Caco-2 (cell line): ENCODE measurements at regions not wholly inside any gene's neighbourhood (a gene's known extent, or its start where the extent isn't known, plus 50 kb on each side); places are given as distances from the start of the nearest gene placed in this dataset.

Source experiments
- BruUV-seq: library from RNA; stranded (reverse); fragments of 400-500 nt; replicated peaks from 2 replicates; lab custom pipeline; 2021; lab: Mats Ljungman, UMichigan
- CTCF ChIA-PET: fragments of 300-600 bp; sonication (Branson Sonifier 250); formaldehyde crosslinking; loops from one replicate; lab custom pipeline; 2022; ENCODE audit warnings: antibody characterized with exemption; lab: Charles Lee
- POLR2A ChIA-PET: fragments of 300-600 bp; sonication (Branson Sonifier 250); formaldehyde crosslinking; loops from one replicate; lab custom pipeline; 2022; ENCODE audit warnings: antibody characterized with exemption; lab: Charles Lee
- DNase-seq, 2 experiments: peaks; one replicate each; pipeline versions ENCODE4 v3.0.0 to v3.0.0-alpha.2; 2020 to 2022
- H3K27me3 ChIP-seq: replicated peaks from 2 replicates; pipeline ENCODE4 v1.6.0; 2011; ENCODE audit warnings: low read length; ENCODE audit not compliant: control insufficient read depth, insufficient read depth
- H3K36me3 ChIP-seq: 2 replicates; pipeline ENCODE4 v1.5.1; 2011; ENCODE audit warnings: low read length; ENCODE audit not compliant: control insufficient read depth, insufficient read depth
- H3K4me1 ChIP-seq: fragments of 250-450 bp; sonication (Bioruptor Pico); 2 replicates; pipeline ENCODE4 v1.5.1; 2020; ENCODE audit warnings: mild to moderate bottlenecking
- H3K4me3 ChIP-seq: 2 replicates; pipeline ENCODE4 v1.5.1; 2011; ENCODE audit warnings: low read depth, mild to moderate bottlenecking, control low read depth, low read length
- H3K9me3 ChIP-seq: fragments of 250-450 bp; sonication (Bioruptor Pico); 2 replicates; pipeline ENCODE4 v1.5.1; 2020; ENCODE audit warnings: mild to moderate bottlenecking, moderate library complexity
- H3K27ac Mint-ChIP-seq: one replicate; pipeline ENCODE4 v1.8.0; 2022; ENCODE audit warnings: mixed read lengths; ENCODE audit not compliant: unreplicated experiment
- H3K27me3 Mint-ChIP-seq: one replicate; pipeline ENCODE4 v1.8.0; 2022; ENCODE audit warnings: mixed read lengths; ENCODE audit not compliant: insufficient read depth, unreplicated experiment
- H3K36me3 Mint-ChIP-seq: one replicate; pipeline ENCODE4 v1.8.0; 2022; ENCODE audit warnings: mild to moderate bottlenecking, mixed read lengths; ENCODE audit not compliant: insufficient read depth, unreplicated experiment
- H3K4me1 Mint-ChIP-seq: one replicate; pipeline ENCODE4 v1.8.0; 2022; ENCODE audit warnings: low read depth, mixed read lengths; ENCODE audit not compliant: unreplicated experiment
- H3K4me3 Mint-ChIP-seq: one replicate; pipeline ENCODE4 v1.8.0; 2022; ENCODE audit warnings: mild to moderate bottlenecking, moderate library complexity, mixed read lengths; ENCODE audit not compliant: unreplicated experiment
- H3K9me3 Mint-ChIP-seq: one replicate; pipeline ENCODE4 v1.8.0; 2022; ENCODE audit warnings: mixed read lengths; ENCODE audit not compliant: unreplicated experiment
- intact Hi-C: fragments of 100-400 bp; cut with micrococcal nuclease; formaldehyde crosslinking; loops from one replicate; pipeline ENCODE4 v1.10.0; 2022; ENCODE audit not compliant: unreplicated experiment
- TF ChIP-seq, protein P1 (sequence below), 2 experiments: fragments of 200-600 bp in 1 of 2; IDR thresholded peaks; 1 replicate in 1 of 2; 2 replicates in 1 of 2; pipeline versions ENCODE4 v1.5.1 to v1.8.0; 2011 to 2022; ENCODE audit warnings: antibody characterized with exemption in 1 of 2, control low read depth in 1 of 2, inconsistent platforms in 1 of 2, low read depth in 1 of 2, low read length in 1 of 2, mild to moderate bottlenecking in 1 of 2, moderate library complexity in 1 of 2; ENCODE audit not compliant: insufficient read depth in 1 of 2, severe bottlenecking in 1 of 2, unreplicated experiment in 1 of 2

DNA sequence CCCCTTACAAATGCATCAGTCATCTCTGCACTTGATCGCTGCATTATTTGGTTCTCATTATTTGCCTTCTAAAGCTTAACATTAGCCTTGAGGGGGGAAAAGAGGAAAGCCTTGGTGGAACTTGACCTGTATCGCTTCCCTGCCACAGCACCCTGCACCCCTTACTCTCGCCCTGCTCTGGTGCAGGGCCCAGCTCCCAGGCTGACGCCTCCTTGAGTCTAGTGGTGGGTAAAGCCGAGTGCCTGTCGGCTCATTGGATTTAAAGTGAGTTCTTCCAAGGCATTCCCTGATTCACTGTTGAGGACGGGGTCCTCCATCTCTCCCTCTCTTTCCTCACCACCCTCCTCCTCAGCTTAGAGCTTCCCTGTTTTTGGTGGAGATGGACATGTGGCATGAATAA is 145.0 kb upstream of the GYPC start:
- Histone ChIP-seq H3K9me3 (no peaks in the 10 kb centered on the region), H3K4me1 (no peaks in the 10 kb centered on the region), H3K27me3 (no peaks in the 10 kb centered on the region), H3K4me3 (no peak overlapping the region), H3K36me3 (no peaks in the 10 kb centered on the region)
- ChIA-PET POLR2A (no interaction called here), CTCF (no interaction called here)
- H3K27me3 Mint-ChIP-seq, result peaks cover 7% of the 10 kb centered on the region
- TF ChIP-seq, protein P1, sequence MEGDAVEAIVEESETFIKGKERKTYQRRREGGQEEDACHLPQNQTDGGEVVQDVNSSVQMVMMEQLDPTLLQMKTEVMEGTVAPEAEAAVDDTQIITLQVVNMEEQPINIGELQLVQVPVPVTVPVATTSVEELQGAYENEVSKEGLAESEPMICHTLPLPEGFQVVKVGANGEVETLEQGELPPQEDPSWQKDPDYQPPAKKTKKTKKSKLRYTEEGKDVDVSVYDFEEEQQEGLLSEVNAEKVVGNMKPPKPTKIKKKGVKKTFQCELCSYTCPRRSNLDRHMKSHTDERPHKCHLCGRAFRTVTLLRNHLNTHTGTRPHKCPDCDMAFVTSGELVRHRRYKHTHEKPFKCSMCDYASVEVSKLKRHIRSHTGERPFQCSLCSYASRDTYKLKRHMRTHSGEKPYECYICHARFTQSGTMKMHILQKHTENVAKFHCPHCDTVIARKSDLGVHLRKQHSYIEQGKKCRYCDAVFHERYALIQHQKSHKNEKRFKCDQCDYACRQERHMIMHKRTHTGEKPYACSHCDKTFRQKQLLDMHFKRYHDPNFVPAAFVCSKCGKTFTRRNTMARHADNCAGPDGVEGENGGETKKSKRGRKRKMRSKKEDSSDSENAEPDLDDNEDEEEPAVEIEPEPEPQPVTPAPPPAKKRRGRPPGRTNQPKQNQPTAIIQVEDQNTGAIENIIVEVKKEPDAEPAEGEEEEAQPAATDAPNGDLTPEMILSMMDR (IDR thresholded peaks at IDR 0.05; ENCODE audit: insufficient read depth in 1 of 2, low read depth in 1 of 2, low read length in 1 of 2, severe bottlenecking in 1 of 2, unreplicated experiment in 1 of 2), result no peak
- DNase-seq, result no peak
- no peaks in the 10 kb centered on the region for H3K36me3 Mint-ChIP-seq
- BruUV-seq, result no TSS peak
- H3K27ac Mint-ChIP-seq, result no peak overlapping the region
- H3K4me3 Mint-ChIP-seq, result no peak overlapping the region
- H3K4me1 Mint-ChIP-seq, result peaks cover 5% of the 10 kb centered on the region
- intact Hi-C loops, result no loop called here
- no peaks in the 10 kb centered on the region for H3K9me3 Mint-ChIP-seq

DNA sequence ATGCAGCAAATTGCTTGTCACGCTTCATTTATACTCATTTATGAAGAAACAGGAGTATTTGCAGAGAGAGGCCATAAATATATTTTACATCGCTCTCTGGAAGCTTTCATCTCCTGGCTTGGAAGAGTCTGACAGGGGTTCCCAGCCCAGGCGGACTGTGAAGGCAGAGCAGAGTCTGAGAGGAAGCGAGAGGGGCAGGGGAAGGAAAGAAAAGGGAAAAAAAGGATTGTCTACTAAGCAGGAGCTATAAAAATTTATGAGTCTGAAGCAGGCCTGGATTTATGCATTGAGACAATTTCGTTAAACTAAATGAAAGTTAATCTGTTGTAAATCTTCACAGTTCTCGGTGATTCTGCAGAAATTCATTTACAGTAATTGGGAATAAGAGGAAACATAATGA is 143.9 kb upstream of the GYPC start:
- H3K9me3 Mint-ChIP-seq, result no peaks in the 10 kb centered on the region
- CTCF ChIA-PET, result no interaction called here
- POLR2A ChIA-PET, result no interaction called here
- H3K27me3 ChIP-seq, result no peaks in the 10 kb centered on the region
- no peak for DNase-seq
- TF ChIP-seq, protein P1 (IDR thresholded peaks at IDR 0.05; ENCODE audit: insufficient read depth in 1 of 2, low read depth in 1 of 2, low read length in 1 of 2, severe bottlenecking in 1 of 2, unreplicated experiment in 1 of 2), result no peak
- H3K4me3 ChIP-seq, result no peak overlapping the region
- H3K27ac Mint-ChIP-seq, result no peak overlapping the region
- intact Hi-C loops, result no loop called here
- H3K36me3 ChIP-seq, result no peaks in the 10 kb centered on the region
- H3K4me1 Mint-ChIP-seq, result peaks cover 5% of the 10 kb centered on the region
- H3K9me3 ChIP-seq, result no peaks in the 10 kb centered on the region
- BruUV-seq, result no TSS peak
- no peaks in the 10 kb centered on the region for H3K36me3 Mint-ChIP-seq
- no peak overlapping the region for H3K4me3 Mint-ChIP-seq
- no peaks in the 10 kb centered on the region for H3K4me1 ChIP-seq
- peaks cover 7% of the 10 kb centered on the region for H3K27me3 Mint-ChIP-seq

DNA sequence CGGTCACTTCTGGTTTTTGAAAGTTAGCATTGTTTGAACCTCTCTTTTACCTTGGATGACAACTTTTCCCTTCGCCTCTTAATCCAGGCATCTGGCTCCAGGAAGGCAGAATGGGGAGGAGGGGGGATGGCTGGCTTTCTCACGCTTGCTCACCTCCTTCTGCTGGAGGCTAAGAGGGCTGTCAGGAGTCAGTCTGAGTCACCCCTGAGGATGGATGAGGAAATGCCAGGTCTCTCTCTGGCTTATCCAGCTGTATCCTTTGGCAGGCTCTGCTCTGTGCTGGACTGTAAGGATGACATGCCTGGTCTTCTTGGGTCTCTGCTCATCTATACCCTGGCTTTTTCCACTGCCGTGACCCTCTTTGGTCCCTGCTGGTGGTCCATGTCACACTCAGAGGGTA is 142.9 kb upstream of the GYPC start:
- Histone ChIP-seq H3K9me3 (no peaks in the 10 kb centered on the region), H3K4me1 (no peaks in the 10 kb centered on the region), H3K4me3 (no peak overlapping the region), H3K27me3 (no peaks in the 10 kb centered on the region), H3K36me3 (no peaks in the 10 kb centered on the region)
- H3K27me3 Mint-ChIP-seq, result peaks cover 11% of the 10 kb centered on the region
- H3K4me3 Mint-ChIP-seq, result no peak overlapping the region
- H3K36me3 Mint-ChIP-seq, result no peaks in the 10 kb centered on the region
- H3K27ac Mint-ChIP-seq, result no peak overlapping the region
- ChIA-PET POLR2A (no interaction called here), CTCF (no interaction called here)
- intact Hi-C loops, result no loop called here
- TF ChIP-seq, protein P1 (IDR thresholded peaks at IDR 0.05; ENCODE audit: insufficient read depth in 1 of 2, low read depth in 1 of 2, low read length in 1 of 2, severe bottlenecking in 1 of 2, unreplicated experiment in 1 of 2), result no peak
- no peak for DNase-seq
- no TSS peak for BruUV-seq
- no peaks in the 10 kb centered on the region for H3K9me3 Mint-ChIP-seq
- no peaks in the 10 kb centered on the region for H3K4me1 Mint-ChIP-seq
